T-helper 2 cell treated with Interferon-gamma antibody and Interleukin-4, amounts not matched to agents 5 μg/mL and 100 μg/mL, for 36 hours (primary cell): ENCODE measurements at regions not wholly inside any gene's neighbourhood (a gene's known extent, or its start where the extent isn't known, plus 50 kb on each side); places are given as distances from the start of the nearest gene placed in this dataset.

ENCODE experiments used
- DNase-seq: peaks from one replicate; pipeline ENCODE4 v3.0.0; 2021; ENCODE audit warnings: low spot score
- H3K27ac Mint-ChIP-seq: one replicate; pipeline ENCODE4 v1.8.0; 2021; ENCODE audit warnings: mild to moderate bottlenecking, mixed read lengths
- H3K27me3 Mint-ChIP-seq: one replicate; pipeline ENCODE4 v1.8.0; 2021; ENCODE audit warnings: low read depth, mixed read lengths
- H3K36me3 Mint-ChIP-seq: one replicate; pipeline ENCODE4 v1.8.0; 2021; ENCODE audit warnings: low read depth, mixed read lengths
- H3K4me1 Mint-ChIP-seq: one replicate; pipeline ENCODE4 v1.8.0; 2021; ENCODE audit warnings: low read depth, mixed read lengths
- H3K4me3 Mint-ChIP-seq: one replicate; pipeline ENCODE4 v1.8.0; 2022; ENCODE audit warnings: mild to moderate bottlenecking, moderate library complexity, mixed read lengths
- H3K9me3 Mint-ChIP-seq: one replicate; pipeline ENCODE4 v1.8.0; 2021; ENCODE audit warnings: mixed read lengths

DNA sequence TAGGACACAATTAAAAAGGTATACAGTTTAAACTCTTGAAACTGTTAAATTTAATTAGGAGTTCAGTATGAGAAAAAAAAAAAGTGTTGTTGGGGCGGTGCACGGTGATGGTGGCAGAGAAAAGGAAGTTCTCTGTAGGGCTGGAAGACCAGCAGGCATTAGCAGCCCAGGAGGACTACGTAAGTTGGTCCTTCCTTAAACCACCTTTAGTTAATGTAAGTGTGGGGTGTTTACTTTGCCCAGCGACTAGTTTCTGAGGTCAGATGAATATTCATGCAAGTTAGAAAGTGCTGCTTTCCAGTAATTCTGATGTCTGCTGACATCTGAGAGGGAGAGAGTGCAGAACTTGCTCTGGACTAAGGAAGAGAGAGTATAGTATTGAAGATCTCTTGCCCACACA lies 54.9 kb downstream of the NKX2-1 start:
- Mint-ChIP-seq H3K27ac (no peak overlapping the region), H3K4me3 (no peak overlapping the region), H3K4me1 (no peaks in the 10 kb centered on the region), H3K9me3 (no peaks in the 10 kb centered on the region), H3K27me3 (peaks cover 1% of the 10 kb centered on the region), H3K36me3 (no peaks in the 10 kb centered on the region)
- DNase-seq: no peak

DNA sequence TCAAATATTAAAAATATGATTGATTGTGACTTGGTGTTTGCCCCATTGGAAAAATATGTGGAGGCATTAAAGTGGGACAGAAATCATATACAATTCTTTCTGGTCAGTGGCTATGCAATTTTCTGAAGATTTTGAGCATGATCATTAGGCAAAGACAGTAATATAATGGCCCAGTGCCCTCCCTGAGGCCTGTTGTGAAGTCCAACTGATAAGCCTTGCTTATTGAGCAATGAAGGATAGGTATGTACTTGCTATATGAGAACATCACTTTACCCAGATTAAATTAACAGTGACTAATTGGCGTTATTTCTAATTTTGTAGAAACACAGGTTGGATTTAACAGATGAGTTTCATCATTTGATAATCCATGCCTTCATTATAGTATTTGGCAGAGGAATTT lies 57.1 kb downstream of the NKX2-1 start:
- no peak overlapping the region for H3K4me3 Mint-ChIP-seq
- no peaks in the 10 kb centered on the region for H3K9me3 Mint-ChIP-seq
- no peak overlapping the region for H3K27ac Mint-ChIP-seq
- no peaks in the 10 kb centered on the region for H3K4me1 Mint-ChIP-seq
- no peaks in the 10 kb centered on the region for H3K36me3 Mint-ChIP-seq
- H3K27me3 Mint-ChIP-seq: peaks cover 2% of the 10 kb centered on the region
- no peak for DNase-seq

DNA sequence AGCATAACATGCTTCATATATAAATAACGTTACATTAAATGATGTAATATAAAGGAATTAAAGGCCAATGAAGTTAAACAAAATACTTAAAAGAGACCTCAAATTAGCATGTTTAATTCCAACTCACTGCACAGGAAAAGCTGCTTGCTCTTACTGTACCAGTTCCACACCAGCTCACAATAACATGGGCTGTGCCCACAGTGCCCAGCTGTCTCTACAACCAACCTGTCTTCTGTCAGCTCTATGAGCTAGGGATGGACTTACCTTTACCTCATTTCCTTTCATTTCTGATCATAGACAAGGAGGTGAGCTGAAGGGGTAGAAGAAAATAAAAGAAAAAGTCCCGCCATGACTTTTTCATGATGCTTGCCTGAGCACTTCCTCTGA lies 64.8 kb downstream of the NKX2-1 start:
- Mint-ChIP-seq H3K36me3 (no peaks in the 10 kb centered on the region), H3K4me1 (no peaks in the 10 kb centered on the region)
- no peak for DNase-seq

DNA sequence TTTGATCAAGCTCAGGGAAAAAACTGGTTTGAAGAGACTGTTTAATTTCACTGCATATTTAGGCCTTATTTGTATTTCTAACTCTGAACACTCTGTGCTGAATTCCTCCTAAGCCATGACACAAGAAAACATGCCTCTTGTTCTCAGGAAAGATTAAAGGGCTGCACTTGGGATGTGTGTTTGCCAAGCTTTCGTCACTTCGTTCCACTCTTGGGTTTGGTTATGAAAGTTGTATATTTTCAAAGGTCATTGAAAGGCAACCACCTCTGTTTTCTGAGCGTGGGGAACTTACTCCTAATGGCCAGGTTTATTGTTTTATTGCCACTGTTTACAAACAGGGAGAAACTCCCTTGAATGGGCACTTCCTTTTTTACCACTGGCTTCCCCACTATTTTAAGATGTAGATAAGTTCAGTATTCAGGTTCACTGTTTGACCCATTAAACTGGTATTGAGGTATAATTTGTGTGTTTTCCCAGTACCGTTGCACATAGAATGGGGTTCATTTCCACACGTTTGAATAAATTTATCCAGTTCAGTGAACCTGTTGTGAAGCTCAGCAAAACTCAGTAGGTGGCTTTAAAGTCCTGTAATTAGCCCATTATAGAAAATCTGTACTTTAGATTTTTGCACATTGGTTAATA lies 65.3 kb downstream of the NKX2-1 start:
- Mint-ChIP-seq H3K36me3 (no peaks in the 10 kb centered on the region), H3K4me1 (no peaks in the 10 kb centered on the region), H3K9me3 (no peaks in the 10 kb centered on the region), H3K27ac (no peak overlapping the region), H3K27me3 (no peaks in the 10 kb centered on the region), H3K4me3 (no peak overlapping the region)
- DNase-seq: no peak

More for the DNA sequence above, 64.8 kb downstream of the NKX2-1 start:
- Mint-ChIP-seq H3K4me3 (no peak overlapping the region), H3K27ac (no peak overlapping the region), H3K9me3 (no peaks in the 10 kb centered on the region), H3K27me3 (peaks cover 1% of the 10 kb centered on the region)

DNA sequence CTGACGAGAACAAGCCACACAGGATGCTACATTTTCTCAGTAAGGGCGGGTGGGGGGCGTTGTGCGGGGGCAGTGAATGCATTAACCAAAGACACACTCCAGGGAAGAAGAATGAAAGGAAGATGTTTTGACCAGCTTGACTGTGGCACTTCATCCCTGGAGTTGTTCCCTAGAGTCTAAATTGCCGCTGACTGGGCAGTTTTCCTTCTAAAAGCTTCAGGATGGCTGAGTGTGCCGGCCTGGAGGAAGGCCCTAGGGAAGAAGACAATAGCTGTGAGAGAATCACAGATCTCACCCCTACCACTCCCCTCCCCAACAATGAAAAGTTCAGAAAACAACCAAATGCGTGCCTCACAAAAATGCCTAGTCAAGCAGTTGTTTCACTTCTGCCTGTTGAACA lies 67.2 kb downstream of the NKX2-1 start:
- no peaks in the 10 kb centered on the region for H3K4me1 Mint-ChIP-seq
- no peaks in the 10 kb centered on the region for H3K9me3 Mint-ChIP-seq
- no peaks in the 10 kb centered on the region for H3K27me3 Mint-ChIP-seq
- no peak for DNase-seq
- no peak overlapping the region for H3K4me3 Mint-ChIP-seq
- no peak overlapping the region for H3K27ac Mint-ChIP-seq
- H3K36me3 Mint-ChIP-seq: no peaks in the 10 kb centered on the region

DNA sequence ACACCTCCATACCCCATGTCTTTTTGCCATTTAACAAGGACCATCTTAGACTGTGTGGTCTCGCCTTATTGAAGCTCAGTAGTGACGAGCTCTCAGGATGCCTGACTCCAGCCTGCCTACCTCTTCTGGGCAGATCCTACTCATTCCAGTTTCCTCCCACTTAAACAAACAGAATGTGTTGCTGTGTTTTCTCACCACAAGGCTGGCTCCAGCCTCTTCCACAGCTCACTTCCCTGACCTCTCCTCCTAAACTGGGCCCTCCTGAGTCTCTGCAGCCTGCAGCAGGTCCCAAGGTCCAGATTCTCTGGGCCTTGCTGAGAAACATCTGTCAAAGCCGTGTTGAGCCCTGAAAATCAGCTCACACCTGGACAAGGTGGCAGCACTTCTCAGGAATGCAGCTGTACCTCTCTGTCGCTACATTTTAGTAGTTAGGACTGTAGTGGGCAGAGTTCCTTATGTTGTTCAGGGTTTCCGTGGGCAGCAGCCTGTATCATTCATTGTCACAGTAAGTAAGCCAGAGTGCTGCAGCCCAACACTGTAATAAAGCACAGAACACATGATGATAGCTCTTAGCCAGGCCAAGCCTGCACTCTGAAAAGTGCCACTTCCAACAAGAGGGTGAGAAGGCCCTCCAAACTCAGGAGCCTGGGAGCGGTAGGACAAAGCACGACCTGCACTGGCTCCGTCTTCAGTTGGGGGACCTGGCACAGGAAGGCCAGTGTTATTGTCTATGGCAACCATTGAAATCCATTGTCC lies 68.5 kb downstream of the NKX2-1 start:
- no peaks in the 10 kb centered on the region for H3K4me1 Mint-ChIP-seq
- H3K36me3 Mint-ChIP-seq: no peaks in the 10 kb centered on the region
- no peaks in the 10 kb centered on the region for H3K27me3 Mint-ChIP-seq
- no peak overlapping the region for H3K27ac Mint-ChIP-seq
- no peak overlapping the region for H3K4me3 Mint-ChIP-seq
- DNase-seq: no peak
- H3K9me3 Mint-ChIP-seq: no peaks in the 10 kb centered on the region

DNA sequence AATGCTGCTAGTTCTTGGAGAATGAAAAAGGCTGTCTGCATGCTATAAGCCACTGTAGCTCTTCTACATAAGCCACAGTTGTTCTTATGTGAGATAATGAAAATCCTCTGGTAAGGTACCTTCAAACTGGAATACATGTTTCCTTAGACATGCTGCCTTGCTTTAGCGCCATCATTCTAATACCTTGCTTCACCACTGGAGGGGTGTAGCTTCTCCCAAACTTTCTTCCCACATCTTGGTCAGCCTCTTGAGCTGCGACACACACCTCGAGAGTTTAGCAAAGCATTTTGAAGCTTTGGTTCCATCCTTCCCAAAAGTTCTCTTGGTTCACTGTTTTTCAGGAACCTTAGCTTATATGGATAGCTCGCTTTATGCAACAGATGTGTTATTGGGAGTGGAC lies 69.5 kb downstream of the NKX2-1 start:
- Mint-ChIP-seq H3K27ac (no peak overlapping the region), H3K9me3 (no peaks in the 10 kb centered on the region), H3K36me3 (no peaks in the 10 kb centered on the region), H3K27me3 (peaks cover 2% of the 10 kb centered on the region), H3K4me3 (no peak overlapping the region), H3K4me1 (no peaks in the 10 kb centered on the region)
- no peak for DNase-seq

DNA sequence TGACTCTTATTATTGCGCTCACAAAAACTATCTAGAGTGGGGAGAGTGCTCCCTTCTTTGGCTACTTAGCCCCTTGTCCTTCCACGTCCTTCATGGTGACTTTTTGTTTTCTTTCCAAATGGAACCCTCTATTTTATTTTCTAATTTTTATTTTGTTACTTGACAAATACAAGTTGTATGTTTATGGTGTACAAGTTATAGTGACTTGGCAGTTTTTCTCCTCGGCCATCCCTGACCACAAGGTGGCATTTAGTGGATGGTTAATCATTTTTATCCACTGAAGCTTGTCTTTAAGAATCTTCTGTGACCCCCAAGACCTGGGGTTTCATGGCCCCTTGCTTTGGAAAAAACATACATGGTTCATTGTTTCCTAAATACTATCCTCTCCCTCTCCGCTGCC lies 70.1 kb downstream of the NKX2-1 start:
- no peaks in the 10 kb centered on the region for H3K36me3 Mint-ChIP-seq
- H3K4me3 Mint-ChIP-seq: no peak overlapping the region
- H3K27me3 Mint-ChIP-seq: peaks cover 2% of the 10 kb centered on the region
- no peaks in the 10 kb centered on the region for H3K4me1 Mint-ChIP-seq
- no peaks in the 10 kb centered on the region for H3K9me3 Mint-ChIP-seq
- DNase-seq: no peak
- H3K27ac Mint-ChIP-seq: no peak overlapping the region

DNA sequence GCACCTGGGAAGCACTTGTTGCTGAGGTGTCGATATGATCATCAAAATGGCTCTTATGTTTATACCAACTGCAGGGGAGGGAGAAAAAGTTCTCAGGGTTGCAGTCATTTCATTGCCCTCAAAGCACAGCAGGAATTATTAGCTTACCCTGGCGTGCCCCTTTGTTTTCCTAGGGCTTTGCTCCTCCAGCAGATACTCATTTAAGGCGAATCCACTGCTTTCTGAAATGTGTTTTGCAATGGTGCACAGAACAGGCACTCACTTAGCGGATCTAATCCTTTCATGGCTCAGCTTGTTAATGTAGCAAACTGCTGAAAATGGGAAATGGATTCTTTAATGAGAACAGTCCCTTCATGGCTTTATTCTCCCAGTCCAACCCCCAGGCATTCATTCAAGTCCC lies 76.7 kb downstream of the NKX2-1 start:
- no peak overlapping the region for H3K27ac Mint-ChIP-seq
- H3K4me1 Mint-ChIP-seq: no peaks in the 10 kb centered on the region
- no peak for DNase-seq
- peaks cover 9% of the 10 kb centered on the region for H3K27me3 Mint-ChIP-seq
- H3K4me3 Mint-ChIP-seq: no peak overlapping the region
- no peaks in the 10 kb centered on the region for H3K36me3 Mint-ChIP-seq
- no peaks in the 10 kb centered on the region for H3K9me3 Mint-ChIP-seq

DNA sequence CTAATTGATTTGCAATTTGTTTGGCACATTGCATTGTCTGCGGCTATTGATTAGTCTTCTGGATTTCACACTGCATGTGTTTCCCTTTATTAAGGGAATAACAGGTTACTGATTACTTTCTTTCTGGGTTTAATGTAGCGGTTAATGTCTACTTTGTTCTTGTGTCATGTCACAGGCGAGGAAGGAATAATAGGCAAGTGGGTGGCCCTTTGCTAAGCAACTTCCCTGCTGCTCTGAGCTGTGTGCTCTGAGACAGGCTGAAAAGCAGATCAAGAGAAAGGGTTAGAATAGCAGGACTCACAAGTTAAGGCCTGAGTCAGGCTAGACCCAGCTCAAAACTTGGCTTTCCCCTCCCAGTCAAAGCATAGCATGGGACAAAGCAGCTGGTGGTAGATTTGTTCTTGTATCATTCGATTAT lies 77.2 kb downstream of the NKX2-1 start:
- no peaks in the 10 kb centered on the region for H3K4me1 Mint-ChIP-seq
- peaks cover 9% of the 10 kb centered on the region for H3K27me3 Mint-ChIP-seq

DNA sequence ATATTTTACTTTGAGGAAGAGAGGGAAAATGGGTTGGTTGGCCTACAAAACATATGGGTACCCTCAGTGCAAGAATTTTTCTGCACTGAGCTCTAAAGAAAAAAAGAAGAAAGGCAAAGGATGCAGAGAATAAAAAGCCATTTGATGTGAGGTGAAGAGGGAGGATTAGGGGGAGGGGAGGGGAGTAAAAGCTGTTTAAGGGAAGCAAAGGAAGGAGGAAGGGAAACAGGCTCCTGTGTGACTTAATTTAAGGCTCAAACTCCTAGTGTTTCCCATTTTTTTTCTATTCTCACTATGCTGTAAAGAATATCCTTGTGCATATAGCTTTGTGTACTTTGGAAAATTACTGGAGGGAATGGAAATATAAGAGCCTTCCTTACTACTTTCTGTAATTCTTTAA lies 78.7 kb downstream of the NKX2-1 start:
- no peaks in the 10 kb centered on the region for H3K36me3 Mint-ChIP-seq
- H3K4me3 Mint-ChIP-seq: no peak overlapping the region
- DNase-seq: no peak
- H3K27me3 Mint-ChIP-seq: peaks cover 9% of the 10 kb centered on the region
- H3K4me1 Mint-ChIP-seq: no peaks in the 10 kb centered on the region
- H3K27ac Mint-ChIP-seq: no peak overlapping the region
- H3K9me3 Mint-ChIP-seq: no peaks in the 10 kb centered on the region

More for the DNA sequence above, 77.2 kb downstream of the NKX2-1 start:
- H3K9me3 Mint-ChIP-seq: no peaks in the 10 kb centered on the region
- H3K36me3 Mint-ChIP-seq: no peaks in the 10 kb centered on the region
- DNase-seq: no peak
- no peak overlapping the region for H3K27ac Mint-ChIP-seq
- no peak overlapping the region for H3K4me3 Mint-ChIP-seq

DNA sequence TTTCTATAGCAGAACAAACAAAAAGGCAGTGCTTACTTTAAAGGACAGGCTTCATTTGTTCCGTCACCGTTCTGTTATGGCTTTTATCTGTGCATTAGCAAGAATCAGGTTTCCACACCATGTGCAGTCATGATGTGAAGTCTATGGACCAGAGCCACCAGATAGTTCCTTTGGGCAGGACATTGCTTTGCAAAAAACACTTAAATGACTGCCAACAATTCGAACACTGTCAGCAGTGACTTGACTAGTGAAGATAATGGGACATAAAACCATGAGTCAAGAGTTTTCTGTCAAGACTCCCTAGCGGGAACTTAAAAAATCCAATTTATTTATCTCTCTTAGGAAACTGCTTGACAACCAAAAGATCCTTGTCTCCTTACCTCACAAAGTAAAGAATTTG lies 80.3 kb downstream of the NKX2-1 start:
- no peak for DNase-seq
- no peak overlapping the region for H3K27ac Mint-ChIP-seq
- H3K27me3 Mint-ChIP-seq: peaks cover 7% of the 10 kb centered on the region
- H3K4me3 Mint-ChIP-seq: no peak overlapping the region
- no peaks in the 10 kb centered on the region for H3K9me3 Mint-ChIP-seq
- no peaks in the 10 kb centered on the region for H3K4me1 Mint-ChIP-seq
- H3K36me3 Mint-ChIP-seq: no peaks in the 10 kb centered on the region

DNA sequence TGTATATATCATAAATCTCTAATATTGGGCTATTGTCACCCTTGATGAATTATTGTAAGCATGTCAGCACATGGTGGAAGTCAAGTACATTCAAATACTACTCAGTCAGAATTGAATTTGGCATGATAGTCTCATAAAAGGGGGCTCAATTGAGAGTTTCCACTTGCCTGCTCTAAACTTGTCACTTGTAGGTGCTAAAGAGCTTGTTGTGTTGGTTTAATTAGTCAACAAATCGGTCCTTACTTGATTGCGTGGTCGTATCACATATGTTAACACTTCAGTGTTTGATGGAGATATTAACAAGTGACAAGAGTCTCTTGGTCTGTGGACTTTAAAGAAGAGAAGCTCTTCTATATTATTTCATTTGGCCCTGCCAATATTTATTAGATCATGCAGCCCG lies 81.1 kb downstream of the NKX2-1 start:
- H3K36me3 Mint-ChIP-seq: no peaks in the 10 kb centered on the region
- no peaks in the 10 kb centered on the region for H3K4me1 Mint-ChIP-seq
- H3K4me3 Mint-ChIP-seq: no peak overlapping the region
- DNase-seq: no peak
- no peak overlapping the region for H3K27ac Mint-ChIP-seq
- no peaks in the 10 kb centered on the region for H3K9me3 Mint-ChIP-seq
- H3K27me3 Mint-ChIP-seq: peaks cover 7% of the 10 kb centered on the region

DNA sequence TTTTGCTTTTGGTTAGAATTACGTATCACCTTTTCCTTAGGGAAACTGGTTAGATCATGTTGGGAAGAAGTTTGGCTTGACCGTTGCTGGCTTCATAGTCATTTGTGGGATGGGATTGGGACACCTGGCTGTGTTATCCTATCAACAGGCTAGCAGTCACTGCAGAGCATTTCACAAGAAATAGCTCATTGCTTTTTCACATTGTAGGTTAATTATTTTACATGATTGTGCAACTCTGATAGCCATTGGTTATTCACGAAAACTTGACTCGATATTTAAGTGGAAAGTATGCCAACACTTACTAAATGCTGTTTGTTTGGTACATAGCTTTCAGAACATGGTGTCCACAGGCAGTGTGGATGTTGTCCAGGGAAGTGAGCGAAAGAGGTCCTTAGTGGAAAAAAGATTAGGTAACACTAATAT lies 89.4 kb downstream of the NKX2-1 start:
- Mint-ChIP-seq H3K4me3 (no peak overlapping the region), H3K4me1 (no peaks in the 10 kb centered on the region), H3K36me3 (no peaks in the 10 kb centered on the region), H3K27me3 (no peaks in the 10 kb centered on the region), H3K9me3 (no peaks in the 10 kb centered on the region), H3K27ac (no peak overlapping the region)
- DNase-seq: no peak

DNA sequence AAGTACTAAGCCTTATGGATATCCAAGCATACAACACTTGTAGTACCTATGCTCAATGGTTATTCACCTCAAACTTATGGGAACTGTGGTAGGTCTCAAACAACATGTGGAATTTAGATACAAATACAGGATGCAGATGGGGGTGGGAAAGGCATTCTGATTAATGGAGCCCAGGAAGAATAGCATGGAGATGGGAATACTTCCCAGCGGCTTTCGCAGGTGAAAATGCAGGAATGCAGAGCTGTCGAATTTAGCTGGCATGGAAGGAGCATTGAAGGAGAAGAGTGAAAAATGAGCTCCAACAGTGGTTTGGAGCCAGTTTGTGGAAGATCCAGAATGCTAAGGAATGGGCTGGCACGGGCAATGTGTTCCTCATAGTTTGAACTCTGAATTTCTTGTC lies 89.9 kb downstream of the NKX2-1 start:
- H3K9me3 Mint-ChIP-seq: no peaks in the 10 kb centered on the region
- DNase-seq: no peak

More for the DNA sequence above, 89.9 kb downstream of the NKX2-1 start:
- no peaks in the 10 kb centered on the region for H3K36me3 Mint-ChIP-seq
- H3K27ac Mint-ChIP-seq: no peak overlapping the region
- H3K27me3 Mint-ChIP-seq: no peaks in the 10 kb centered on the region
- H3K4me3 Mint-ChIP-seq: no peak overlapping the region
- no peaks in the 10 kb centered on the region for H3K4me1 Mint-ChIP-seq
